Activated T-helper 17 cell treated with anti-CD3 and anti-CD28 coated beads, Interleukin-2, amount 50 U/mL, for 72 hours (primary cell): ENCODE measurements at regions not wholly inside any gene's neighbourhood (a gene's known extent, or its start where the extent isn't known, plus 50 kb on each side); places are given as distances from the start of the nearest gene placed in this dataset.

Experiments used
- ATAC-seq: fragments of 150-1000 bp; cut with Tn5 transposase; replicated peaks from 2 replicates; pipeline ENCODE4 v1.10.0; 2021; ENCODE audit warnings: mild to moderate bottlenecking, moderate library complexity
- H3K27ac Mint-ChIP-seq: one replicate; pipeline ENCODE4 v1.8.0; 2022; ENCODE audit warnings: mixed read lengths
- H3K27me3 Mint-ChIP-seq: one replicate; pipeline ENCODE4 v1.8.0; 2022; ENCODE audit warnings: mixed read lengths
- H3K36me3 Mint-ChIP-seq: one replicate; pipeline ENCODE4 v1.8.0; 2022; ENCODE audit warnings: low read depth, mild to moderate bottlenecking, mixed read lengths
- H3K4me1 Mint-ChIP-seq: one replicate; pipeline ENCODE4 v1.8.0; 2022; ENCODE audit warnings: mixed read lengths
- H3K4me3 Mint-ChIP-seq: one replicate; pipeline ENCODE4 v1.8.0; 2022; ENCODE audit warnings: mild to moderate bottlenecking, mixed read lengths
- H3K9me3 Mint-ChIP-seq: one replicate; pipeline ENCODE4 v1.8.0; 2022; ENCODE audit warnings: mixed read lengths

DNA sequence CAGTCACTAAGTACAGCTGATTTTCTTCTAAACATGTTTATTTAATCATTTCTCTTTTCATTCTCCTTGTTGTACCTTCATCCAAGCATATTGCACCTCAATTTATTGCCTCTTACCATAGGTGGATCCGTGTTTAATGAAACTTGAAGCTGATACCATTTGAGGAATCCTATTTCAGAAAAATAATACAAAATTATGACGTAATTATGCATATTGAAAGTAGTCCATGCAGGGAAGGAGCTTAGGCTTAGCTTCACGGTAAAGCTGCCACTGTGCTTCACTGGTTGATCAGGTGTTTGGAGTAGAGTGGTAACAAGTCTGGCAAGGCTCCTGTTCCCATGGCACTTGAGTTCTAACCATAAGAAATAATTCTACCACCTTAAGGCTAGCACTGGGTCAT, 61.0 kb upstream of the CLEC14A start:
- Mint-ChIP-seq H3K27me3 (no peaks in the 10 kb centered on the region), H3K27ac (no peak overlapping the region), H3K9me3 (peaks cover 4% of the 10 kb centered on the region), H3K4me1 (no peaks in the 10 kb centered on the region), H3K36me3 (no peaks in the 10 kb centered on the region), H3K4me3 (no peak overlapping the region)
- no peak for ATAC-seq

DNA sequence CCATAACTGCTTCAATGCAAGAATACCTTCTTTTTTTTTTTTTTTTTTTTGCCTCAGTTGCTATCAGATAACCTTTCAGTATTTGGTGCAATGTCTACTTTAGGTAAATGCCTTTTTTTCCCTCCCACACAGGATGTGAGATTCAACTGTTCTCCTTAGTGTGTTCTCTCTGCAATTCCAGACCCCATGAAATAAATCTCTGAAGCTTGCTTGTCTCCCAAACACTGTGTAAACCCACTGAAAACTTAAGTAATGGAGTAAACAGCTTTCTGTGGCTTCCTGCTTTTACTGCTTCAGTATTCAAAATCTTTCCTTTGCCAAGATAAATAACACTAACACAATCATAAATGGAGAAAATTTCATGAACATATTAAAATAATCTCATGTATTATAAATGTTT, 55.8 kb upstream of the CLEC14A start:
- Mint-ChIP-seq H3K4me3 (no peak overlapping the region), H3K27ac (no peak overlapping the region), H3K9me3 (no peaks in the 10 kb centered on the region), H3K27me3 (no peaks in the 10 kb centered on the region), H3K36me3 (no peaks in the 10 kb centered on the region), H3K4me1 (no peaks in the 10 kb centered on the region)
- no peak for ATAC-seq

DNA sequence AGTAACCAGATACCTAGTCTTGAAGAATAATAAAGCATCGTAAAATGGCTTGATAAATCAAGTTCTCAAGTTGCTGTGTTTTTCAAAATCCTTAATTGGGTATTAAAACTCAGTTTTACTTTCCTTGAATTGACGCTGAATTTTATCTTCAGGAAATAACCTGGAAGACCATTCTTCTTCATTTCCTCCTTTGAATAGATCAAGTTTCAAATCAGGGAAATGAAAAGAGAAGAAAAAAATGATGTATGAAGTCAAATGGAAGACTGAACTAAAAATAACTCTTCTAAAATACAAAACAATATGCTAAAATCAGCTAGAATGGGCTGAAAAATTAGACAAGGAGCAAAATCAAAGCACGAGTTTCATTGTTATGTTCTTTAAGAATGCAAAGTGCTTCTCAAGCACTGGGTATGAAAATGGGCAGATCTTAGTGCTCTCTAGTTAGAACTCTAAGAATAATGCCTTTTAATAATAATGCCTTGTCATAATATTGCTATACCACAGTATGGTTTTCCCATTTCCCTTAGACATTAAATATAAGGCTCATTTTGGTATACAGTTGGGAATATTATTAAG, 54.6 kb upstream of the CLEC14A start:
- no peak overlapping the region for H3K27ac Mint-ChIP-seq
- H3K4me3 Mint-ChIP-seq, result no peak overlapping the region
- no peaks in the 10 kb centered on the region for H3K4me1 Mint-ChIP-seq
- ATAC-seq, result no peak
- H3K27me3 Mint-ChIP-seq, result no peaks in the 10 kb centered on the region
- H3K36me3 Mint-ChIP-seq, result no peaks in the 10 kb centered on the region
- H3K9me3 Mint-ChIP-seq, result no peaks in the 10 kb centered on the region

DNA sequence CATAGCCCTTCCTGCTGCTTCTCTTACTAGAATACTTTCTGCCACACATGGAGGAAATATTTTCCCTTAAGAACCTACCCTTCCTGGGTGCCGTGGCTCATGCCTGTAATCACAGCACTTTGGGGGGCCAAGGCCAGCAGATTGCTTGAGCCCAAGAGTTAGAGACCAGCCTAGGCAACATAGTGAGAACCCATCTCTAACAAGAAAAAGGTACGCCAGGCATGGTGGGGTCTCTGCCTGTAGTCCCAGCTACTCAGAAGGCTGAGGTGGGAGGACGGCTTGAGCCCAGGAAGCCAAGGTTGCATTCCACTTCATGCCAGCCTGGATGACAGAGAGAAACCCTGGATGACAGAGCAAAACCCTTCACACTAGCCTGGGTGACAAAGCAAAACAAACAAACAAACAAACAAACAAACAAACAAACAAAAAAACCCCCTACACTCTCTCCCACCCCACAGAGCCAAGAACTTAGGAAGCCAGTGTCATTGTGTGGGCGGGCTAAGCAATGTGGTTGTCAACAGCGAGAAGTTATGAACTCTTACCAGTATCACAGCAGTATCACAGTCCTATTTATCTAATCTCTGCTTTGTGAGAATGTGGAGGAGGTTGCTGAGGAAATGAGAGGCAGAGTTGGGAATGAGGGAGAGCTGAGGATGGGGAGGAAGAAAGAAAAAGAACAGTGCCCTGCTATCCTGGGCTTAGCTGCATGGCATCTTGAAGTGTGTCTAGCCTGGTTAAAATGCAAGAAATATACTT, 53.8 kb upstream of the CLEC14A start:
- ATAC-seq, result no peak
- Mint-ChIP-seq H3K27me3 (no peaks in the 10 kb centered on the region), H3K4me1 (no peaks in the 10 kb centered on the region), H3K36me3 (no peaks in the 10 kb centered on the region), H3K4me3 (no peak overlapping the region), H3K27ac (no peak overlapping the region), H3K9me3 (no peaks in the 10 kb centered on the region)
